Transverse colon (tissue), 4 donors: ENCODE measurements at regions not wholly inside any gene's neighbourhood (a gene's known extent, or its start where the extent isn't known, plus 50 kb on each side); places are given as distances from the start of the nearest gene placed in this dataset.

Experiments
- DNase-seq: peaks from one replicate; pipeline ENCODE4 v3.0.0-alpha.2; 2019
- H3K27ac ChIP-seq, 4 donors: fragments of 200-600 bp; sonication (generic); 2 replicates each; pipeline ENCODE4 v1.5.1; 2016 to 2018; ENCODE audit warnings: inconsistent platforms in 4 of 4
- H3K27me3 ChIP-seq: fragments of 200-600 bp; sonication (generic); 2 replicates; pipeline ENCODE4 v1.5.1; 2017; ENCODE audit warnings: inconsistent platforms
- H3K36me3 ChIP-seq, 4 donors: fragments of 200-600 bp; sonication (generic); 2 replicates each; pipeline ENCODE4 v1.5.1; 2017 to 2019; ENCODE audit warnings: inconsistent platforms in 4 of 4
- H3K4me1 ChIP-seq, 4 donors: fragments of 200-600 bp; sonication (generic); 2 replicates each; pipeline ENCODE4 v1.5.1; 2017 to 2020; ENCODE audit warnings: inconsistent platforms in 4 of 4
- H3K4me3 ChIP-seq, 4 donors: fragments of 200-600 bp; sonication (generic); 1 replicate in 1 of 4; 2 replicates in 3 of 4; pipeline versions ENCODE4 v1.5.1 to v1.6.1; 2017 to 2019; ENCODE audit warnings: inconsistent platforms in 4 of 4
- H3K9me3 ChIP-seq, 2 donors: fragments of 200-600 bp; sonication (generic); 2 replicates each; pipeline ENCODE4 v1.5.1; 2017 to 2019; ENCODE audit warnings: inconsistent platforms in 2 of 2
- CTCF ChIP-seq, 5 experiments: fragments of 200-600 bp in 3 of 5; fragments of 450-650 bp in 2 of 5; sonication (generic) in 3 of 5; IDR thresholded peaks; 1 replicate in 2 of 5; 2 replicates in 3 of 5; pipeline ENCODE4 v1.5.1; 2016 to 2017; ENCODE audit warnings: antibody characterized with exemption in 5 of 5, inconsistent platforms in 3 of 5, mild to moderate bottlenecking in 2 of 5, moderate library complexity in 1 of 5
- EP300 ChIP-seq: sonication (generic); formaldehyde crosslinking; IDR thresholded peaks from one replicate; pipeline ENCODE4 v1.6.1; 2017; ENCODE audit warnings: antibody characterized with exemption, low read depth
- POLR2A ChIP-seq: fragments of 450-650 bp; IDR thresholded peaks from one replicate; pipeline ENCODE4 v1.6.1; 2016; ENCODE audit warnings: antibody characterized with exemption, mild to moderate bottlenecking, moderate library complexity
- POLR2AphosphoS5 ChIP-seq, 3 donors: sonication (generic); formaldehyde crosslinking; IDR thresholded peaks; one replicate each; pipeline ENCODE4 v1.6.1; 2016; ENCODE audit warnings: antibody characterized with exemption in 3 of 3
- WGBS, 2 donors: methylation state at CpG; one replicate each; pipeline ENCODE4 v1.1.5; 2018; ENCODE audit warnings: low coverage in 1 of 2; 5-methylcytosine and 5-hydroxymethylcytosine counted together
- in situ Hi-C, 4 donors: fragments of 200-750 bp; cut with MboI; loops; one replicate each; pipeline versions ENCODE4 v1.15.0 to v1.15.1; 2017; ENCODE audit warnings: low sequenced_read_pairs in 3 of 4, low pct_ligation_motif_present in 1 of 4, low pct_unique_long_range_greater_than_20kb in 1 of 4
- intact Hi-C: fragments of 100-400 bp; cut with DNase I; formaldehyde crosslinking; loops from one replicate; pipeline ENCODE4 v1.15.1; 2023; ENCODE audit warnings: low total_unique reads

DNA sequence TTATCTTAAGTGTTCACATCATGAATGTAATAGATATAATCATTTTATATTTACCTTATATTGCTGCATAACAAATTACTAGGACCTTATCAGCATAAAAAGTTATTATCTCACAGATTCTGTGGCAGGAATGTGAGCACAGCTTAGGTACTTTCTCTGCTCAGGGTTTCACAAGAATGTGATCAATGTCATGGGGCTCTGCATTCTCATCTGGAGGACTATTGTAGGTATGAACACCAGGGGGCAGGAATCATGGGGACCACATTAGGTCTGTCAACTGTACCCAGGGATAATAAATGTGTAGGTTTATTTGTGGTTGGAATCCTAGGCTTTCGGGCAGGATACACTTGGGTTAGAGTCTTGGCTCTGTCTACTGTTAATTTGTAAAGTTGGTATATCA is 519.2 kb downstream of the ARAP2 start:
- TF ChIP-seq POLR2A, result no peak
- no peak for TF ChIP-seq EP300
- TF ChIP-seq POLR2AphosphoS5 (IDR thresholded peaks at IDR 0.05), result no peak
- TF ChIP-seq CTCF (IDR thresholded peaks at IDR 0.05), result no peak
- in situ Hi-C loops (no loop called here), intact Hi-C loops (no loop called here)
- Histone ChIP-seq H3K27ac (no peak overlapping the region), H3K27me3 (no peaks in the 10 kb centered on the region), H3K36me3 (no peaks in the 10 kb centered on the region), H3K9me3 (no peaks in the 10 kb centered on the region), H3K4me3 (no peak overlapping the region), H3K4me1 (no peaks in the 10 kb centered on the region)
- 57 to 96% methylated on average over 1 of the region's 1 CpG for WGBS, 2 donors
- no peak for DNase-seq

DNA sequence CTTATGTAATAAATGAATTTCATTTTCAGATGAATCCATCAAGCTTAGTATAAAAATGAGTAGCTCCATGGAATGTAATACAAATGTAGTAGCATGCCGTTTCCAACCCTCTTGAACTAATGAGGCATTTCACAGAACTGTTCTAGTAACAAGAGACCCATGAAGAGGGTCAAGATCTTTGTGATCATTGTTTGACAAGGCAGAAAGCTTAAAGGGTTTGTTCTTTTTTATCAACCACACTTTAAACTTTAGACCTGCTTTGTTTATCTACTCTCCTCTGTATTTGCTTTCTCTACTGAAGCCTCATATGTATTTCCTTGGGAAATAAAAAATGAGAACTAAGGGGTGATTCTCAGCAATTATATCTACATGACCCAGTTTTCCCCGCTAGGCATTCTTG is 513.9 kb downstream of the ARAP2 start:
- in situ Hi-C loops (no loop called here), intact Hi-C loops (no loop called here)
- 45 to 63% methylated on average over 2 of the region's 2 CpGs for WGBS, 2 donors
- DNase-seq, result no peak
- Histone ChIP-seq H3K27ac (no peak overlapping the region), H3K36me3 (no peaks in the 10 kb centered on the region), H3K4me3 (no peak overlapping the region), H3K27me3 (no peaks in the 10 kb centered on the region), H3K9me3 (no peaks in the 10 kb centered on the region), H3K4me1 (no peaks in the 10 kb centered on the region)
- no peak for TF ChIP-seq EP300
- no peak for TF ChIP-seq POLR2A
- TF ChIP-seq POLR2AphosphoS5 (IDR thresholded peaks at IDR 0.05), result no peak
- no peak for TF ChIP-seq CTCF (IDR thresholded peaks at IDR 0.05)

- Histone ChIP-seq H3K27me3 (no peaks in the 10 kb centered on the region), H3K9me3 (no peaks in the 10 kb centered on the region), H3K4me1 (no peaks in the 10 kb centered on the region), H3K4me3 (no peak overlapping the region), H3K36me3 (no peaks in the 10 kb centered on the region), H3K27ac (no peak overlapping the region)
- in situ Hi-C loops, result no loop called here
- 44 to 46% methylated on average over 3 of the region's 3 CpGs for WGBS, 2 donors
- intact Hi-C loops, result loop anchor here (5.0 kb wide), 1 partner anchor 1327 kb away; no protein-coding TSS in a partner anchor
- no peak for TF ChIP-seq EP300
- TF ChIP-seq POLR2A, result no peak
- no peak for TF ChIP-seq POLR2AphosphoS5 (IDR thresholded peaks at IDR 0.05)
- TF ChIP-seq CTCF (IDR thresholded peaks at IDR 0.05), result no peak
- no peak for DNase-seq
These were observed 509.8 kb downstream of the ARAP2 start for GRCh38 chr4:35734381-35735098.

GRCh38 chr4:35739308-35739707 is 505.0 kb downstream of the ARAP2 start:
- Histone ChIP-seq H3K4me3 (no peak overlapping the region), H3K27me3 (no peaks in the 10 kb centered on the region), H3K4me1 (no peaks in the 10 kb centered on the region), H3K27ac (no peak overlapping the region), H3K36me3 (no peaks in the 10 kb centered on the region), H3K9me3 (no peaks in the 10 kb centered on the region)
- TF ChIP-seq POLR2AphosphoS5 (IDR thresholded peaks at IDR 0.05) (no peak), CTCF (IDR thresholded peaks at IDR 0.05) (no peak), POLR2A (no peak), EP300 (no peak)
- 52 to 62% methylated on average over 3 of the region's 3 CpGs for WGBS, 2 donors
- intact Hi-C loops (loop anchor here (5.0 kb wide), 1 partner anchor 1332 kb away; no protein-coding TSS in a partner anchor), in situ Hi-C loops (no loop called here)
- DNase-seq, result no peak
